GM12892 (cell line): ENCODE measurements at regions not wholly inside any gene's neighbourhood (a gene's known extent, or its start where the extent isn't known, plus 50 kb on each side); places are given as distances from the start of the nearest gene placed in this dataset.

Experiments used
- POLR2A ChIP-seq: IDR thresholded peaks from 2 replicates; pipeline ENCODE4 v1.6.1; 2011; ENCODE audit warnings: low read depth, low read length, control low read depth
- POLR2AphosphoS5 ChIP-seq: IDR thresholded peaks from 2 replicates; pipeline ENCODE4 v1.6.1; 2011; ENCODE audit warnings: low read depth, low read length, control low read depth
- TAF1 ChIP-seq: IDR thresholded peaks from 2 replicates; pipeline ENCODE4 v1.6.1; 2011; ENCODE audit warnings: low read depth, mild to moderate bottlenecking, control low read depth, low read length, borderline replicate concordance

- TF ChIP-seq TAF1, result no peak
- TF ChIP-seq POLR2A, result no peak
- TF ChIP-seq POLR2AphosphoS5, result no peak
Measured at GRCh38 chr5:91976451-91976850, 593.3 kb upstream of the ARRDC3 start.
